Activated T-cell treated with anti-CD3 and anti-CD28 coated beads, Interleukin-2, amount 50 U/mL, for 72 hours (primary cell): ENCODE measurements at regions not wholly inside any gene's neighbourhood (a gene's known extent, or its start where the extent isn't known, plus 50 kb on each side); places are given as distances from the start of the nearest gene placed in this dataset.

Experiments
- ATAC-seq, 2 donors: fragments of 150-1000 bp; cut with Tn5 transposase; replicated peaks in 1 of 2; 2 replicates each; pipeline ENCODE4 v1.10.0; 2021; ENCODE audit warnings: moderate library complexity in 2 of 2, mild to moderate bottlenecking in 1 of 2
- DNase-seq, 2 donors: peaks; one replicate each; pipeline ENCODE4 v3.0.0; 2021 to 2022; ENCODE audit warnings: mixed read lengths in 1 of 2
- H3K27ac Mint-ChIP-seq: one replicate; pipeline ENCODE4 v1.8.0; 2022; ENCODE audit warnings: mild to moderate bottlenecking, moderate library complexity, mixed read lengths
- H3K27me3 Mint-ChIP-seq: one replicate; pipeline ENCODE4 v1.8.0; 2022; ENCODE audit warnings: low read depth, mixed read lengths
- H3K36me3 Mint-ChIP-seq, 2 donors: one replicate each; pipeline ENCODE4 v1.8.0; 2022; ENCODE audit warnings: mixed read lengths in 2 of 2, mild to moderate bottlenecking in 1 of 2; ENCODE audit not compliant: insufficient read depth in 2 of 2
- H3K4me1 Mint-ChIP-seq: one replicate; pipeline ENCODE4 v1.8.0; 2022; ENCODE audit warnings: low read depth, mixed read lengths
- H3K4me3 Mint-ChIP-seq, 2 donors: one replicate each; pipeline ENCODE4 v1.8.0; 2022; ENCODE audit warnings: mild to moderate bottlenecking in 2 of 2, mixed read lengths in 2 of 2, moderate library complexity in 2 of 2
- H3K9me3 Mint-ChIP-seq, 2 donors: one replicate each; pipeline ENCODE4 v1.8.0; 2022; ENCODE audit warnings: mixed read lengths in 2 of 2

DNA sequence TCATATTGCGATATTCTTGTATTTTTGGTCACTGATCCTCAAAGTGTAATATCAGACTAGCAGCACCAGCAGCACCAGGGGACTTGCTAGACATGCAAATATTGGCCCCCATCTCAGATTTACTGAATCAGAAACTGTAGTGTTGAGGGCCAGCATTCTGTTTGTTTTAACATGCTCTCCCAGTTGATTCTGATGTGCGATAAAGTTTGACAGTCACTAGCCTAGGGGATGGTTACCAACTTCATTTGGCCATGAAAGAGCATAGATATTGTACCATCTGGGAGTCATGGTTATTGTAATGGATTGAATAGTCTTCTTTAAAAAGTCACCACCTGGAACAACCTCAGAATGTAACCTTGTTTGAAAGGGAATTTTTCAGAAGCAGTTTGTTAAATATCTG, 1090.4 kb upstream of the RAG2 start:
- Mint-ChIP-seq H3K36me3 (no peaks in the 10 kb centered on the region), H3K4me3 (no peak overlapping the region), H3K27ac (no peak overlapping the region), H3K27me3 (no peaks in the 10 kb centered on the region), H3K4me1 (no peaks in the 10 kb centered on the region), H3K9me3 (peaks cover 4 to 5% of the 10 kb centered on the region in 2 donors)
- no peak for ATAC-seq
- no peak for DNase-seq

DNA sequence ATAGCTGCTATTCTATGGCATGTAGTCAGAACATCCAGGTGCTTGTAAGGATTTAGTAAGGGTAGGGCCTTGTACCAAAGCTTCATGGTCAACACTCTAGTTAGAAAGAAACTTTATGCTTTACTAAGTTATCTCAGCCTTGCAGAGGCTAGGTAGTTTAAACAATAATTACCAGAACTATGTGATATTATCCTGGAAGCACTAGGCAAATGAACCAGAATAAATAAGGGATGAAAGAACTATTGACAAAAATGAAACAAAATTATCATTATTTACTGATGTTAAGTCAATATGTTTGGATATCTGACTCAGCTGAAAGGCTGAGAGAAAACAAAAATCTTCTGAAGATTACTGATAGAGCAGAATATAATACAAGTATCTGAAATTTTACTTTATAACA, 1089.1 kb upstream of the RAG2 start:
- no peaks in the 10 kb centered on the region for H3K36me3 Mint-ChIP-seq
- no peaks in the 10 kb centered on the region for H3K27me3 Mint-ChIP-seq
- H3K4me1 Mint-ChIP-seq: no peaks in the 10 kb centered on the region
- H3K9me3 Mint-ChIP-seq: peaks cover 5 to 6% of the 10 kb centered on the region in 2 donors
- H3K4me3 Mint-ChIP-seq: no peak overlapping the region
- no peak for DNase-seq
- no peak overlapping the region for H3K27ac Mint-ChIP-seq
- ATAC-seq: no peak

DNA sequence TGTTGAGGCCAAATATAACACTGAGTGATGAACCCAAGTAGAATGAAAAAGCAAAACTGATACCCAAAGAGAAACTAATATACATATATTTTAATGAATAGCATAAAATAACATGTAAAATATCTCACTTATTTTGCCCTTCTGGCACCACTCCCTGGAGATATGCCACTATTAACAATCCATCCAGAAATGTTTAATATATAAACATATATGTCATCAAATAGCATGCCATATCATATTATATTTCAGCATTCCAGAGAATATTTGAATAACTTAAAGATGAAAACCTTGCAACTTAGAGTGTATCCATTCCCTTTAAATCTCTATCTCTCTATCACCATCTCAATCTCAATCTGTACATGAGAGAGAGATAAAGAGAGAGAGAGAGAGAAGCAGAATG, 1073.3 kb upstream of the RAG2 start:
- no peak overlapping the region for H3K4me3 Mint-ChIP-seq
- H3K36me3 Mint-ChIP-seq: no peaks in the 10 kb centered on the region
- H3K4me1 Mint-ChIP-seq: no peaks in the 10 kb centered on the region
- H3K27me3 Mint-ChIP-seq: no peaks in the 10 kb centered on the region
- no peak for ATAC-seq
- no peak overlapping the region for H3K27ac Mint-ChIP-seq
- DNase-seq: no peak
- H3K9me3 Mint-ChIP-seq: peaks cover 3 to 4% of the 10 kb centered on the region in 2 donors

DNA sequence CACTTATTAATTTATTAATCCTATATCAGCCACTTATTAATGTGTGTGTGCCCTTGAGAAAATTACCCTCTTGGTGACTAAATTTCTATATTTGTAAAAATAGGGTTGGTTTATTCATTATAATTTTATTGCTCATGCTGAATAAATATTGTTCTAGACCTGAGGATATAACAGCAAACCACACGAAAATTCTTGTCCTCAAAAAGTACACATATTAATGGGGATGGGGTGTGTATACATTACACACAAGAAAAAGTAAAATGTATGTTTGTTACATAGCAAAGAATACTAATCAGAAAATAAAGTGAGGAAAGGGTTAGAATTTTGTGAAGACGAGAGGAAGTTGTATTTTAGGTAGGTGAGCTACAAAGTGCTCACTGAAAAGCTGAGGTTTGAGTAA, 1068.9 kb upstream of the RAG2 start:
- H3K4me1 Mint-ChIP-seq: no peaks in the 10 kb centered on the region
- no peak for ATAC-seq
- no peaks in the 10 kb centered on the region for H3K36me3 Mint-ChIP-seq
- H3K27ac Mint-ChIP-seq: no peak overlapping the region
- no peak overlapping the region for H3K4me3 Mint-ChIP-seq
- peaks cover 0 to 2% of the 10 kb centered on the region in 2 donors for H3K9me3 Mint-ChIP-seq
- DNase-seq: no peak
- H3K27me3 Mint-ChIP-seq: no peaks in the 10 kb centered on the region

DNA sequence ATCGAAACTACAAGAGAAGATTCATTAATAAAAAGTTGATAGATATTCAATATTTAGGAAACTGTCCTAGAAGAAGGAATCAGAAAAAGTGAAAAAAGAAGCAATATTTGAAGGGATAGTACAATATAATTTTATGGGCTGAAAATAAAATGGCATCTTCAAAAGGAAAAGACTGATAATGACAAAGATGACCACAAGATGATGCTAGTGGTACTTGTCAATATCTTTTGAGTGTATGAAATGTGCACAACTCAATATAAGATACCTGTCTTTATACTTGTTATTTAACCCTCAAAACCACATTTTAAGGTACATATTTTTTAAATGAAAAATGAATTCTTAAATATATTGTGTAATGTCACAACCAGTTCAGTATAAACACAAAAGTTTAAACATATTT, 1059.6 kb upstream of the RAG2 start:
- Mint-ChIP-seq H3K4me3 (no peak overlapping the region), H3K9me3 (peaks cover 3 to 10% of the 10 kb centered on the region in 2 donors), H3K4me1 (no peaks in the 10 kb centered on the region), H3K36me3 (peaks cover 0 to 4% of the 10 kb centered on the region in 2 donors), H3K27ac (no peak overlapping the region), H3K27me3 (no peaks in the 10 kb centered on the region)
- no peak for DNase-seq
- ATAC-seq: no peak

DNA sequence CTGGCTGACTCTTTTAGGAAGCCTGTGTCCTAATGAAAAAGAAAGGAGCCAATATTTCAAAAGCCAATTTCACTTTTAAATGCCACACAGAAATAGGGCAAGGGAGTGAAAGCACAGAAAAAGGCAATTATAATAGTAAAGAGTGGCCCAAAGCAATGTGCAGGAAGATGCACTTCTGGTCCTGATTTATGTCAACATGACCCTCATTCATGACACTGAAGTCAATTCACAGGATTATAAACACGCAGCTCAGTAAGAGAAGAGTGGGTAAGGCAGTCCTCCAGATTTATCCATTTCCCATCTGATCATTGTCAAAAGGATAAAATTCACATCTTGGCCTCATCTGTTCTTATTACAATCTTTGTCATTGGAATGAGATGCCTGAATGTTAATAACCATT, 1049.7 kb upstream of the RAG2 start:
- no peaks in the 10 kb centered on the region for H3K27me3 Mint-ChIP-seq
- no peak overlapping the region for H3K4me3 Mint-ChIP-seq
- H3K4me1 Mint-ChIP-seq: no peaks in the 10 kb centered on the region
- H3K9me3 Mint-ChIP-seq: peaks cover 11 to 15% of the 10 kb centered on the region in 2 donors
- no peak for DNase-seq
- H3K27ac Mint-ChIP-seq: no peak overlapping the region
- no peak for ATAC-seq
- no peaks in the 10 kb centered on the region for H3K36me3 Mint-ChIP-seq

DNA sequence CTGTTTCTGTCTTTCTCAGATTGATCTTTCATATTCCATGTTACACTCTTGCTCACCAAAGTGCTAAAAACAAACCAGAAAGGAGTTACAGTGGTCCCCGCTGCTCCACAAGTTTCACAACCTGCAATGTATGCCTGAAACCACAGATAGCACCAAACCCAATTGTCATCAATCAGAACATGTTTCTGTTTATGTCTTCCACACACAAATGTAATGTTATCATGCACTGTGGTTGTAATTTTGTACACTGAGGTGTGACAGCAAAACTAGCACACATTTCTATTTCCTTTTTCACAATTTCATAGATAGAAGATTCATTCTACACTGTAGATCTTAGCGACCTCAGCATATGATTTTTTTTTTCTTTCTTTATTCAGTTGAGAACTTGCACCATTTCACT, 1045.9 kb upstream of the RAG2 start:
- H3K9me3 Mint-ChIP-seq: peaks cover 10 to 11% of the 10 kb centered on the region in 2 donors
- no peaks in the 10 kb centered on the region for H3K27me3 Mint-ChIP-seq
- H3K36me3 Mint-ChIP-seq: no peaks in the 10 kb centered on the region
- ATAC-seq (no peak), DNase-seq (no peak)
- no peak overlapping the region for H3K4me3 Mint-ChIP-seq
- no peaks in the 10 kb centered on the region for H3K4me1 Mint-ChIP-seq
- H3K27ac Mint-ChIP-seq: no peak overlapping the region

DNA sequence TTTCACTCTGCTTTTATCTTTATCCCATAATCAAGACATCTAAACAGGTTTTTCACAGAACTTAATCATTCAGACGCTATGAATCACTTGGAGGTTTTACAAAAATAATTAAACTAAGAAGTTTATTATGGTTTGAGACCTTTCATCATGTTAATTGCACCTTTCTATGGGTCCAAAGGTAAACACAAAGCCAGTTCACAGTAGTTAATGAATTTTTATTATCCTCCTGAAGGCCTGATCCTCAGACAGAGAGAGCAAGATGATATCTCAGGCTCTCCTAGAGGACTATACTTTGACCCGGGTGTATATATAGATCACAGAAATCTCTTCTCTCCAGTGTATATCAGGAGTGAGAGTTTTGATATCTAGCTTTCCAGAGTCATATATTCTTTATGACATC, 1044.3 kb upstream of the RAG2 start:
- no peak overlapping the region for H3K4me3 Mint-ChIP-seq
- ATAC-seq: no peak

DNA sequence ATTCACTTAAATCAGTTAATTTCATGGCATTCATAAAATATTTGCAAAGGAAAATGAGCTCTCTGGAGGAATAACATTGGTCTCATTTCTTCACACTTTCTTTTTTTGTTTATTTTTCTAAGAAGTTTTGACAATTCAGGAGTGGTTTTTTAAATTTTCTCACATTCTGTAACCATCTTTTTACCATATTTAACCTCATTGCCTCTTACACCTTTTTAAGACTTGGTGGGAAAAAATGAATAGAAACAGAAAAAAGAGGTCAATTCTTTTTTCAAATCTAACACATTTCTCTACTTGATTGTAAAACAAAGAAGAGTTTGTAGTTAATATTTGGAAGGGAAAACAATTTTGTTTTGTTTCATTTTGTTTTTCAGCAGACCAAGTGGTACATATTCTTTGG, 1034.7 kb upstream of the RAG2 start:
- no peaks in the 10 kb centered on the region for H3K4me1 Mint-ChIP-seq
- H3K9me3 Mint-ChIP-seq: peaks cover 4 to 9% of the 10 kb centered on the region in 2 donors
- DNase-seq (no peak), ATAC-seq (no peak)
- no peaks in the 10 kb centered on the region for H3K36me3 Mint-ChIP-seq
- H3K4me3 Mint-ChIP-seq: no peak overlapping the region
- no peaks in the 10 kb centered on the region for H3K27me3 Mint-ChIP-seq
- no peak overlapping the region for H3K27ac Mint-ChIP-seq

More for the DNA sequence above, 1044.3 kb upstream of the RAG2 start:
- Mint-ChIP-seq H3K27ac (no peak overlapping the region), H3K36me3 (no peaks in the 10 kb centered on the region), H3K4me1 (no peaks in the 10 kb centered on the region), H3K27me3 (no peaks in the 10 kb centered on the region), H3K9me3 (peaks cover 8 to 11% of the 10 kb centered on the region in 2 donors)
- DNase-seq: no peak

DNA sequence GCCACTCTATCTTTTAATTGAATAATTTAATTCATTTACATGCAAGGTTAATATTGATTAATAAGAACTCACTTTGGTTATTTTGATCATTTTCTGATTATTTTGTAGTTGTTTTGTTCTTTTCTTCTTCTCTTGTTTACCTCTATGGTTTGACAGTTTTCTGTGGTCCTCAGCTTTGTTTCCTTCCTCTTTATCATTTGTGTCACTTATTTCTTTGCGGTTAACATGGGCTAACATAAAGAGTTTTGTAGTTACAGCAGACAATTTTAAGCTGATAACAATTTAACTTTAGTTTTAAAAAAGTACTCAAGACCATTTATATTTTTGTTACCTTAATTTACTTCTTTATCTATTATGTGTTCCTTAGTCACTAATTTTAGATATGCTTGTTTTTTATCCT, 1032.8 kb upstream of the RAG2 start:
- ATAC-seq (no peak), DNase-seq (no peak)
- H3K9me3 Mint-ChIP-seq: peaks cover 4 to 14% of the 10 kb centered on the region in 2 donors

DNA sequence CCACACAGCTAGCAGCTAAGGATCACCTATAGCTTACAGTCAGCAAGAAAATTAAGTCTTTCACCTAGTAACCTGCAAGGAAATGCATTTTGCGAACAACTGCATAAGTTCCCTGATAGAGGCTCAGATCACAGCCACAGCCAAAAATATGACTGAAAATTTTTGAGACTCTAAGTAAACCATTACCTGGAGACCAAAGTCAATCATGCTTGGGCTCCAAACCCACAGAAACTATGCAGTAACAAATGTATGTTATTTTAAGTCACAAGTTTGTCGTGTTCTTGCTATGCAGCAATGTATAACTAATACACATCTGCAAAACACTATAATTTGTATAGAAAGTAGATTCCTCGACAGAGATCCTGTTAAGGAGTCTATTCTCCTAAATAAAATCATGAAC, 1025.7 kb upstream of the RAG2 start:
- DNase-seq: no peak
- Mint-ChIP-seq H3K4me1 (no peaks in the 10 kb centered on the region), H3K27me3 (no peaks in the 10 kb centered on the region), H3K36me3 (peaks cover 0 to 2% of the 10 kb centered on the region in 2 donors), H3K27ac (no peak overlapping the region), H3K9me3 (peaks cover 8 to 14% of the 10 kb centered on the region in 2 donors), H3K4me3 (no peak overlapping the region)
- no peak for ATAC-seq

More for the DNA sequence above, 1032.8 kb upstream of the RAG2 start:
- Mint-ChIP-seq H3K4me3 (no peak overlapping the region), H3K27me3 (no peaks in the 10 kb centered on the region), H3K4me1 (no peaks in the 10 kb centered on the region), H3K36me3 (no peaks in the 10 kb centered on the region), H3K27ac (no peak overlapping the region)

DNA sequence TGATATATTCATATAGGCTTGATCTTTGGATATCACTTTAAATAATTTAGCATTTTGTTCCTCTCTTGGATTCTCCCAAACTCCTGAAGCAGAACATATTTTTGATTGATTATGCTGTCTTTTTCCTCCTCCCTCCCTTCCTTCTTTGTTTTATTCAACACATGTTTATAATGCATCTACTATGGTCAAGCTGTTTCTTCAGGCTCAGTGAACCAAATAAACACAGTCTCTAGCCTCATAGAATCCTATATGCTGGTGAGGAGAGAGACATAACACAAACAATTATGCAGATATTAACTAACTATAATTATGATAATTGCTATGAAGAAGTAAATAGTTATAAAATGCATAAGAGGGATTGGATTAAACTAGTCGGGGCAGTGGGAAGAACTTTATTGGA, 1023.6 kb upstream of the RAG2 start:
- no peaks in the 10 kb centered on the region for H3K4me1 Mint-ChIP-seq
- no peak for DNase-seq
- no peak overlapping the region for H3K27ac Mint-ChIP-seq
- H3K4me3 Mint-ChIP-seq: no peak overlapping the region
- ATAC-seq: no peak
- peaks cover 10% of the 10 kb centered on the region in 2 donors for H3K9me3 Mint-ChIP-seq
- no peaks in the 10 kb centered on the region for H3K27me3 Mint-ChIP-seq
- H3K36me3 Mint-ChIP-seq: peaks cover 0 to 2% of the 10 kb centered on the region in 2 donors

DNA sequence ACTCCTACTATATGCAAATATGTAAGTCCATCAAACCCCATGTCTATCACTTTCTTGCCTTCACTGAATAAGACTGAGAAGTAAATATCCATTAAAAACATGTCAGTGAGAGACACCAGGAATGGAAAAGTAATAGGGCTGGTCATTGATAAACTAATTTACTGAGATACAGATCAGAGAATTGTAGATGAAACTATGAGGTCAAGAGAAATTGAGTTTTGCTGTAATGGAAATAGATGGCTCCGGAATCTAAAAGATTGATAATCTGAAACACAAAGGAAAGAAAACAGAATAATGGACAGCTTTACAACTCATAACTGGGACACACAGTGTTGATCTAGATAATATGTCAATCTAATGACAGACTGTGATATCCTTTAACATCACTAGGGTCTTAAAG, 1018.3 kb upstream of the RAG2 start:
- Mint-ChIP-seq H3K4me1 (no peaks in the 10 kb centered on the region), H3K9me3 (peaks cover 5 to 8% of the 10 kb centered on the region in 2 donors), H3K27me3 (no peaks in the 10 kb centered on the region), H3K27ac (no peak overlapping the region), H3K4me3 (no peak overlapping the region), H3K36me3 (no peaks in the 10 kb centered on the region)
- no peak for ATAC-seq
- DNase-seq: no peak

DNA sequence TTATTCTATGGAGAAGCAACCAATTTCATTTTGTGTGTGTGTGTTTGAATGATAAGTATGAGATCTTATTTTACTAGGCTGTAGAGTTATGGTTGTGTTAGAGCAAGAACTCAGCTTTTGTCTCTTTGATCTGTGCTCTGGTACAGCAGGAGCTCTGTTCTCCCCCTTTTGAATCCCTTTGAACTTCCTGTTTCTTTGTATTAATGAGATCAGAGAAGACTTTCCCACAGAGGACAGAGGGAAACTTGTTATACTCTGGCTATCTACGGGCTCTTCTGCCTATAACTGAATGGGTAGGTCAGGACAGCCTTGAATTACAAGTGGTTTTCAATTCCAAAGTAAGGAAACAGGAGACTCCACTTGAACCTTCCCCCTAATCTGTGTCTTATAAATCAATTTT, 1015.0 kb upstream of the RAG2 start:
- no peaks in the 10 kb centered on the region for H3K36me3 Mint-ChIP-seq
- no peak for ATAC-seq
- no peak overlapping the region for H3K27ac Mint-ChIP-seq
- H3K27me3 Mint-ChIP-seq: no peaks in the 10 kb centered on the region
- no peak for DNase-seq
- H3K4me3 Mint-ChIP-seq: no peak overlapping the region
- peaks cover 3 to 5% of the 10 kb centered on the region in 2 donors for H3K9me3 Mint-ChIP-seq
- no peaks in the 10 kb centered on the region for H3K4me1 Mint-ChIP-seq
